Tibial nerve (tissue), 4 donors: ENCODE measurements at regions not wholly inside any gene's neighbourhood (a gene's known extent, or its start where the extent isn't known, plus 50 kb on each side); places are given as distances from the start of the nearest gene placed in this dataset.

ENCODE experiments used
- EP300 ChIP-seq, 2 donors: sonication (generic); formaldehyde crosslinking; IDR thresholded peaks; one replicate each; pipeline ENCODE4 v1.6.1; 2017; ENCODE audit warnings: antibody characterized with exemption in 2 of 2, mild to moderate bottlenecking in 1 of 2
- POLR2A ChIP-seq, 2 donors: fragments of 450-650 bp; IDR thresholded peaks; one replicate each; pipeline ENCODE4 v1.6.1; 2017; ENCODE audit warnings: antibody characterized with exemption in 2 of 2, mild to moderate bottlenecking in 2 of 2, moderate library complexity in 2 of 2
- TF ChIP-seq, protein P1 (sequence below), 5 experiments: fragments of 200-600 bp in 3 of 5; fragments of 450-650 bp in 2 of 5; sonication (generic) in 3 of 5; IDR thresholded peaks; one replicate each; pipeline ENCODE4 v1.5.1; 2016 to 2019; ENCODE audit warnings: antibody characterized with exemption in 5 of 5, mild to moderate bottlenecking in 3 of 5, moderate library complexity in 2 of 5

- TF ChIP-seq POLR2A (IDR thresholded peaks at IDR 0.05) (no peak), EP300 (IDR thresholded peaks at IDR 0.05) (no peak)
- TF ChIP-seq, protein P1, sequence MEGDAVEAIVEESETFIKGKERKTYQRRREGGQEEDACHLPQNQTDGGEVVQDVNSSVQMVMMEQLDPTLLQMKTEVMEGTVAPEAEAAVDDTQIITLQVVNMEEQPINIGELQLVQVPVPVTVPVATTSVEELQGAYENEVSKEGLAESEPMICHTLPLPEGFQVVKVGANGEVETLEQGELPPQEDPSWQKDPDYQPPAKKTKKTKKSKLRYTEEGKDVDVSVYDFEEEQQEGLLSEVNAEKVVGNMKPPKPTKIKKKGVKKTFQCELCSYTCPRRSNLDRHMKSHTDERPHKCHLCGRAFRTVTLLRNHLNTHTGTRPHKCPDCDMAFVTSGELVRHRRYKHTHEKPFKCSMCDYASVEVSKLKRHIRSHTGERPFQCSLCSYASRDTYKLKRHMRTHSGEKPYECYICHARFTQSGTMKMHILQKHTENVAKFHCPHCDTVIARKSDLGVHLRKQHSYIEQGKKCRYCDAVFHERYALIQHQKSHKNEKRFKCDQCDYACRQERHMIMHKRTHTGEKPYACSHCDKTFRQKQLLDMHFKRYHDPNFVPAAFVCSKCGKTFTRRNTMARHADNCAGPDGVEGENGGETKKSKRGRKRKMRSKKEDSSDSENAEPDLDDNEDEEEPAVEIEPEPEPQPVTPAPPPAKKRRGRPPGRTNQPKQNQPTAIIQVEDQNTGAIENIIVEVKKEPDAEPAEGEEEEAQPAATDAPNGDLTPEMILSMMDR (IDR thresholded peaks at IDR 0.05) = no peak
Measured at GRCh38 chr13:88729605-88730004, 1058.4 kb downstream of the SLITRK5 start.
